ENCODE measurements at regions not wholly inside any gene's neighbourhood (a gene's known extent, or its start where the extent isn't known, plus 50 kb on each side); places are given as distances from the start of the nearest gene placed in this dataset.

GRCh38 chr4:149956678-149957077 lies 121.6 kb upstream of the DCLK2 start:
- no peak for DNase-seq (ENCODE audit: low spot score in 2 of 2)
- WGBS = 93% methylated on average over 3 of the region's 3 CpGs
- H3K4me1 ChIP-seq = no peaks in the 10 kb centered on the region
- no peaks in the 10 kb centered on the region for H3K9me3 ChIP-seq
- no peaks in the 10 kb centered on the region for H3K27me3 ChIP-seq
- H3K4me3 ChIP-seq = no peak overlapping the region
- H3K36me3 ChIP-seq = no peaks in the 10 kb centered on the region
- TF ChIP-seq POLR2AphosphoS5 (IDR thresholded peaks at IDR 0.05) (no peak), EP300 (IDR thresholded peaks at IDR 0.05) (no peak), POLR2A (IDR thresholded peaks at IDR 0.05) (no peak), CTCF (IDR thresholded peaks at IDR 0.05) (no peak)
- no peak overlapping the region for H3K27ac ChIP-seq

GRCh38 chr4:149961876-149962597 lies 116.2 kb upstream of the DCLK2 start:
- no peaks in the 10 kb centered on the region for H3K36me3 ChIP-seq
- TF ChIP-seq POLR2A (IDR thresholded peaks at IDR 0.05) (no peak), POLR2AphosphoS5 (IDR thresholded peaks at IDR 0.05) (no peak), EP300 (IDR thresholded peaks at IDR 0.05) (no peak), CTCF (IDR thresholded peaks at IDR 0.05) (no peak)
- H3K27ac ChIP-seq = no peak overlapping the region
- no peaks in the 10 kb centered on the region for H3K4me1 ChIP-seq
- no peak for DNase-seq (ENCODE audit: low spot score in 2 of 2)
- H3K4me3 ChIP-seq = no peak overlapping the region
- WGBS = 76% methylated on average over 5 of the region's 5 CpGs
- no peaks in the 10 kb centered on the region for H3K9me3 ChIP-seq
- no peaks in the 10 kb centered on the region for H3K27me3 ChIP-seq

GRCh38 chr4:149964001-149964796 lies 114.0 kb upstream of the DCLK2 start:
- Histone ChIP-seq H3K27me3 (no peaks in the 10 kb centered on the region), H3K4me1 (no peaks in the 10 kb centered on the region)
- 89% methylated on average over 8 of the region's 8 CpGs for WGBS

GRCh38 chr4:149965206-149965605 lies 113.0 kb upstream of the DCLK2 start:
- Histone ChIP-seq H3K27me3 (no peaks in the 10 kb centered on the region), H3K9me3 (no peaks in the 10 kb centered on the region), H3K4me3 (no peak overlapping the region), H3K4me1 (no peaks in the 10 kb centered on the region), H3K36me3 (no peaks in the 10 kb centered on the region), H3K27ac (no peak overlapping the region)
- DNase-seq (ENCODE audit: low spot score in 2 of 2) = no peak
- WGBS = 79% methylated on average over 2 of the region's 2 CpGs
- TF ChIP-seq EP300 (IDR thresholded peaks at IDR 0.05) (no peak), POLR2A (IDR thresholded peaks at IDR 0.05) (no peak), CTCF (IDR thresholded peaks at IDR 0.05) (no peak), POLR2AphosphoS5 (IDR thresholded peaks at IDR 0.05) (no peak)

More at GRCh38 chr4:149964001-149964796, 114.0 kb upstream of the DCLK2 start:
- Histone ChIP-seq H3K4me3 (no peak overlapping the region), H3K36me3 (no peaks in the 10 kb centered on the region), H3K9me3 (no peaks in the 10 kb centered on the region), H3K27ac (no peak overlapping the region)
- DNase-seq (ENCODE audit: low spot score in 2 of 2) = no peak
- TF ChIP-seq POLR2AphosphoS5 (IDR thresholded peaks at IDR 0.05) = no peak

- WGBS = 38% methylated on average over 2 of the region's 2 CpGs
- Histone ChIP-seq H3K36me3 (no peaks in the 10 kb centered on the region), H3K27me3 (no peaks in the 10 kb centered on the region), H3K4me1 (no peaks in the 10 kb centered on the region), H3K27ac (no peak overlapping the region), H3K4me3 (no peak overlapping the region), H3K9me3 (no peaks in the 10 kb centered on the region)
- TF ChIP-seq POLR2AphosphoS5 (IDR thresholded peaks at IDR 0.05) (no peak), EP300 (IDR thresholded peaks at IDR 0.05) (no peak), POLR2A (IDR thresholded peaks at IDR 0.05) (no peak), CTCF (IDR thresholded peaks at IDR 0.05) (no peak)
- no peak for DNase-seq (ENCODE audit: low spot score in 2 of 2)
These were observed 105.8 kb upstream of the DCLK2 start for GRCh38 chr4:149972407-149972806.
